HG03565 (cell line): ENCODE measurements at regions not wholly inside any gene's neighbourhood (a gene's known extent, or its start where the extent isn't known, plus 50 kb on each side); places are given as distances from the start of the nearest gene placed in this dataset.
"Not testable (repeated sequence)": the region's sequence is repeated elsewhere in the genome, so short reads cannot be mapped to it uniquely, and the experiment has no call there.

Experiments
- ATAC-seq: cut with Tn5 transposase; IDR thresholded peaks from one replicate; pipeline ENCODE4 v1.9.1; 2021; ENCODE audit warnings: mild to moderate bottlenecking, moderate library complexity; ENCODE audit not compliant: unreplicated experiment

GRCh38 chr15:81747482-81747881 lies 298.3 kb downstream of the MEX3B start:
- no peak for ATAC-seq

- ATAC-seq, result no peak
Observed at GRCh38 chr15:81747026-81747425, 298.8 kb downstream of the MEX3B start.

- no peak for ATAC-seq
Observed at GRCh38 chr15:81744364-81744763, 301.5 kb downstream of the MEX3B start.

GRCh38 chr15:81740416-81740815 lies 305.4 kb downstream of the MEX3B start:
- no peak for ATAC-seq

- ATAC-seq, result no peak
Observed at GRCh38 chr15:81729340-81729739, 316.5 kb downstream of the MEX3B start.

GRCh38 chr15:81728726-81729125 lies 317.1 kb downstream of the MEX3B start:
- no peak for ATAC-seq

GRCh38 chr15:81725590-81725989 lies 320.2 kb downstream of the MEX3B start:
- no peak for ATAC-seq

- ATAC-seq, result no peak
Observed at GRCh38 chr15:81724536-81724935, 321.3 kb downstream of the MEX3B start.

GRCh38 chr15:81723701-81724100 lies 322.1 kb downstream of the MEX3B start:
- ATAC-seq, result no peak

GRCh38 chr15:81723113-81723651 lies 322.6 kb downstream of the MEX3B start:
- ATAC-seq, result no peak

GRCh38 chr15:81716468-81716867 lies 329.4 kb downstream of the MEX3B start:
- not testable (repeated sequence) for ATAC-seq

GRCh38 chr15:81710328-81710727 lies 335.5 kb downstream of the MEX3B start:
- ATAC-seq, result no peak

- not testable (repeated sequence) for ATAC-seq
Observed at GRCh38 chr15:81706816-81707346, 332.9 kb upstream of the TMC3 start.

GRCh38 chr15:81705727-81706126 lies 331.7 kb upstream of the TMC3 start:
- ATAC-seq, result not testable (repeated sequence)

GRCh38 chr15:81686021-81686420 lies 312.0 kb upstream of the TMC3 start:
- ATAC-seq, result no peak

GRCh38 chr15:81685237-81685636 lies 311.2 kb upstream of the TMC3 start:
- no peak for ATAC-seq

- ATAC-seq, result no peak
Observed at GRCh38 chr15:81680829-81681228, 306.8 kb upstream of the TMC3 start.

GRCh38 chr15:81666839-81667238 lies 292.8 kb upstream of the TMC3 start:
- ATAC-seq, result no peak

- no peak for ATAC-seq
Observed at GRCh38 chr15:81660976-81661375, 287.0 kb upstream of the TMC3 start.

GRCh38 chr15:81653259-81653658 lies 279.2 kb upstream of the TMC3 start:
- ATAC-seq, result no peak

- ATAC-seq, result no peak
Observed at GRCh38 chr15:81645470-81645869, 271.5 kb upstream of the TMC3 start.

- ATAC-seq, result no peak
Observed at GRCh38 chr15:81643771-81644170, 269.8 kb upstream of the TMC3 start.

GRCh38 chr15:81642451-81642990 lies 268.5 kb upstream of the TMC3 start:
- no peak for ATAC-seq
